ENCODE measurements at regions not wholly inside any gene's neighbourhood (a gene's known extent, or its start where the extent isn't known, plus 50 kb on each side); places are given as distances from the start of the nearest gene placed in this dataset.

GRCh38 chr10:78832281-78832680, 236.5 kb upstream of the ZMIZ1 start:
- no peaks in the 10 kb centered on the region for H3K4me1 Mint-ChIP-seq
- ChIA-PET CTCF (interaction anchor here (1.3 to 1.4 kb wide), 2 partner anchors 9 to 362 kb away, joined by 3 read pairs; no protein-coding TSS in a partner anchor), POLR2A (no interaction called here)
- H3K27me3 Mint-ChIP-seq: peaks cover 31 to 51% of the 10 kb centered on the region in 2 donors
- H3K9me3 Mint-ChIP-seq: peaks cover 0 to 11% (median 6%) of the 10 kb centered on the region in 5 donors
- H3K4me3 ChIP-seq (ENCODE audit: low read length): no peak overlapping the region
- no peak overlapping the region for H3K4me3 Mint-ChIP-seq
- no peak overlapping the region for H3K27ac Mint-ChIP-seq
- no peaks in the 10 kb centered on the region for H3K4me1 ChIP-seq (ENCODE audit: insufficient read depth, low read length)
- no peaks in the 10 kb centered on the region for H3K27me3 ChIP-seq (ENCODE audit: insufficient read depth, low read length, poor library complexity, severe bottlenecking)
- H3K36me3 ChIP-seq (ENCODE audit: insufficient read depth, low read length): no peaks in the 10 kb centered on the region
- no peaks in the 10 kb centered on the region for H3K36me3 Mint-ChIP-seq
- DNase-seq: no peak
- no peak overlapping the region for H3K27ac ChIP-seq (ENCODE audit: low read depth, low read length)
- H3K9me3 ChIP-seq (ENCODE audit: low read length): no peaks in the 10 kb centered on the region

DNA sequence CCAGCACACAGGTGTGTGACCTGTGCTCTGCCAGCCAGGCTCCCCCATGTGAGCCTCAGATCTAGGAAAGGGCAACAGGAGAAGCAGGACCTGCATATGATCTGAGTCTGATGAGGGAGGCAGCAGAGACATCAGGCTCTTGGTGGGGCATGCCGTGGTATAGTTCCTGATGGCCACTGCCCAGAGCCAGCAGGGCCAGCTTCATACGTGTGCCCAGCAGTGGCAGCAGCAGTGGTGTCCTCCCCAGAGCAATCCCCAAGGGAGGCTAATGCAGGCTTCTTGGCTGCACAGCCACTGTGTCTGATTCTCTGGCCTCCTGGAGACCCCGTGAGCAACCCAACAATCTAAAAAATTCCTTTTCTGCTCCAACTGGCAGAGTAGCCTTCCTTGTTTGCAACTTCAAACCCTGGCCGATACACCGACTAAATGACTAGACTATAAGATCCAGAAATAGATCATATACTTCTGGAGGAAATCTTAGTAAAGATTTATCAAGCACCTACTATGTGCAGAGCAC, 230.6 kb upstream of the ZMIZ1 start:
- Histone ChIP-seq H3K27ac (ENCODE audit: low read depth, low read length) (no peak overlapping the region), H3K36me3 (ENCODE audit: insufficient read depth, low read length) (no peaks in the 10 kb centered on the region), H3K9me3 (ENCODE audit: low read length) (no peaks in the 10 kb centered on the region), H3K27me3 (ENCODE audit: insufficient read depth, low read length, poor library complexity, severe bottlenecking) (no peaks in the 10 kb centered on the region), H3K4me1 (ENCODE audit: insufficient read depth, low read length) (no peaks in the 10 kb centered on the region), H3K4me3 (ENCODE audit: low read length) (no peak overlapping the region)
- ChIA-PET CTCF (no interaction called here), POLR2A (no interaction called here)
- Mint-ChIP-seq H3K27ac (peak overlapping the region in 1 of 8 donors; percentile 47), H3K9me3 (peaks cover 0 to 7% (median 0%) of the 10 kb centered on the region in 5 donors), H3K36me3 (no peaks in the 10 kb centered on the region), H3K27me3 (peaks cover 34 to 36% of the 10 kb centered on the region in 2 donors), H3K4me3 (no peak overlapping the region), H3K4me1 (no peaks in the 10 kb centered on the region)
- no peak for DNase-seq

DNA sequence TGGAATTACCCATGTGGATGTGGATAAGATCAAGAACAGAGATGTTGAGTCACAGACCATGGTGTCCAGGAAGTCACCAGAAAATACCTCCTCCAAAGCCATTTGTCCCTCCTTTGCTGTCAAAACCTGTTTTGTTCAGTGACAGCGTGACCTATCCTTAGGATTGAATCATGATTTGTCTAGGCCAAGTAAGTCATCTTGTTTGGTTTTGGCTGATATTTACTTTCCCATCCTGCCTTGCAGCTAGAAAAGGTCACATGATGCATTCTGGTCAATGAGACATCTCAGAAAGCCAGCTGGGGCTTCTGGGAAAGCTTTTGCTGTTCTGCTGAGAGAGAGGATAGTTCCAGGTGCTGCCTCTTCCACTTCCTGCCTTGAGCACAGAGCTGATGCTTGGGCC, 225.3 kb upstream of the ZMIZ1 start:
- Histone ChIP-seq H3K27ac (ENCODE audit: low read depth, low read length) (no peak overlapping the region), H3K9me3 (ENCODE audit: low read length) (no peaks in the 10 kb centered on the region), H3K27me3 (ENCODE audit: insufficient read depth, low read length, poor library complexity, severe bottlenecking) (no peaks in the 10 kb centered on the region), H3K4me1 (ENCODE audit: insufficient read depth, low read length) (no peaks in the 10 kb centered on the region), H3K36me3 (ENCODE audit: insufficient read depth, low read length) (no peaks in the 10 kb centered on the region), H3K4me3 (ENCODE audit: low read length) (no peak overlapping the region)
- Mint-ChIP-seq H3K27ac (no peak overlapping the region), H3K4me3 (no peak overlapping the region), H3K9me3 (peaks cover 0 to 3% (median 0%) of the 10 kb centered on the region in 5 donors), H3K27me3 (peaks cover 5 to 9% of the 10 kb centered on the region in 2 donors), H3K4me1 (no peaks in the 10 kb centered on the region), H3K36me3 (no peaks in the 10 kb centered on the region)
- POLR2A ChIA-PET: no interaction called here
- no peak for DNase-seq
- CTCF ChIA-PET: no interaction called here

DNA sequence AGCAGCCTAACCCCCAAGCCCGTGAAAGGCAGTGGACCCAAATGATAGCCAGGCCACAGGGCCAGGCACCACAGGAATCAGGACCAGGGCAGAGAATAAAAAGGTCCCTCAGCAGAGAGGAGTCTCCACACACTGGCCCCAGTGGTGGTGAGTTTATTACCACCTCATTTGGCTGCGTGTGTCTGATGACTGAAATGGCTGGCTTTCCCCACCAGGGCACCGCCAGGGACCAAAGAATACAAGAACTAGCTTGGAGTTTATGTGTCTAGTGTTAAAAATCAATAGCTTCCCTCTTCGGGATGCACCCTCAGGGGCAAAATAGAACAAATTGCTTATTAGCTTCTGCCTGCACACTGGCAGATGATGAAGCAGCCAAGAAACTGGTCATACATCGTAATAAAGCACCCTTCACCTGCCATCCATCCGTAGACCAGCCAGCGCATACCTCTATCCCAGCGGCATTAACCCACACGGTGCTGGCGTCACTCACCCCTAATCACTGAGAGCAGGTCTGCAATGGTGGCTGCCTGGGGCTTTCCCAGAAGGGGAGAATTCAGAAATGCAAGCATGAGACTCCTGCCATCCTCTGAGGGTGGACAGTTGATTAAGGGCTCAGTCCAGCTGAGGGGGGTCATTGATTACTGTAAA, 223.7 kb upstream of the ZMIZ1 start:
- H3K36me3 Mint-ChIP-seq: no peaks in the 10 kb centered on the region
- Histone ChIP-seq H3K27me3 (ENCODE audit: insufficient read depth, low read length, poor library complexity, severe bottlenecking) (no peaks in the 10 kb centered on the region), H3K9me3 (ENCODE audit: low read length) (no peaks in the 10 kb centered on the region), H3K27ac (ENCODE audit: low read depth, low read length) (no peak overlapping the region), H3K36me3 (ENCODE audit: insufficient read depth, low read length) (no peaks in the 10 kb centered on the region), H3K4me3 (ENCODE audit: low read length) (no peak overlapping the region), H3K4me1 (ENCODE audit: insufficient read depth, low read length) (no peaks in the 10 kb centered on the region)
- no peak for DNase-seq
- H3K4me1 Mint-ChIP-seq: no peaks in the 10 kb centered on the region
- H3K27me3 Mint-ChIP-seq: peaks cover 0 to 9% of the 10 kb centered on the region in 2 donors
- no peak overlapping the region for H3K27ac Mint-ChIP-seq
- POLR2A ChIA-PET: no interaction called here
- peaks cover 0 to 3% (median 0%) of the 10 kb centered on the region in 5 donors for H3K9me3 Mint-ChIP-seq
- CTCF ChIA-PET: no interaction called here
- no peak overlapping the region for H3K4me3 Mint-ChIP-seq

DNA sequence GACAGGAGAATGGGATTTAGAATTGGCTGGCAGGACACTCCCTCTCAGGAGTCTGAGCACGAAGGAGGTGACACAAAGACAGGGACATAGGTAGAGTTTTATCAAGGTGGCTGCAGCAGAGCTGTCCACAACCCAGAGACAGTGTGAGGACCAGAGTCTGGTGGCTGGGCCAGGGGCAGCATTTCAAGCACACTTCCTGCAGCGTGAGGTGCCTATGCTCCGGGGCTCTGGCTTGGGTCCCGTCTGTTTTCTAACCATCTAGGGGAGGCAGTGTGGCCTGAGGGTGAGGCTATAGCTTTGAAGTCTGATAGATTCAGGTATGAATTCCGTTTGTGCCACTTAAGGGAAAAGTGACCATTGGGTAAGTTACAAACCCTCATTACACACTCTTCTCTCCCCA, 222.7 kb upstream of the ZMIZ1 start:
- CTCF ChIA-PET: no interaction called here

DNA sequence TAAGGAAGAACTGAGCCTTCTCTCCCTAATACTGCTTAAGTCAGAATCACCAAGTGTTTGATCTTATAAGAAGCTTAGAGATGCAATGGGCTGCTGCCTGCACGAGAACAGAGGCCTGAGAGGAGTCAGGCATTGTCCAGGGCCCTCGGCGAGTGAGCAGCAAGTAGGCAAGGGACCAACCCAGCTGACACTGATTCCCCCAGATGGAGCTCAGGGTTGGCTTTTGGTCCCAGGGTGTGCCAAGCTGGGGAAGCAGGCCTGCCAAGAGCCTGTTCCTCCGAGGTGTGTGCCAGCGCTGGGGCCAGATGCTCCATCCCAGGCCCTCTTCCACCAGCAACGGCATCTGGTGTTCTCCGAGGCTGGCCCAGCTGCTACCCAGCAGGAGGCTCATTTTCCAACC, 222.0 kb upstream of the ZMIZ1 start:
- CTCF ChIA-PET: no interaction called here
- H3K36me3 Mint-ChIP-seq: no peaks in the 10 kb centered on the region
- peaks cover 3 to 5% of the 10 kb centered on the region in 2 donors for H3K27me3 Mint-ChIP-seq

More for the DNA sequence above, 222.7 kb upstream of the ZMIZ1 start:
- Histone ChIP-seq H3K4me1 (ENCODE audit: insufficient read depth, low read length) (no peaks in the 10 kb centered on the region), H3K27ac (ENCODE audit: low read depth, low read length) (no peak overlapping the region), H3K27me3 (ENCODE audit: insufficient read depth, low read length, poor library complexity, severe bottlenecking) (no peaks in the 10 kb centered on the region), H3K4me3 (ENCODE audit: low read length) (no peak overlapping the region), H3K36me3 (ENCODE audit: insufficient read depth, low read length) (no peaks in the 10 kb centered on the region), H3K9me3 (ENCODE audit: low read length) (no peaks in the 10 kb centered on the region)
- no peak for DNase-seq
- Mint-ChIP-seq H3K4me1 (no peaks in the 10 kb centered on the region), H3K4me3 (no peak overlapping the region), H3K27ac (no peak overlapping the region), H3K27me3 (peaks cover 0 to 5% of the 10 kb centered on the region in 2 donors), H3K36me3 (no peaks in the 10 kb centered on the region), H3K9me3 (peaks cover 0 to 3% (median 0%) of the 10 kb centered on the region in 5 donors)
- POLR2A ChIA-PET: no interaction called here

GRCh38 chr10:78847485-78847884, 221.3 kb upstream of the ZMIZ1 start:
- DNase-seq: no peak
- Mint-ChIP-seq H3K27ac (no peak overlapping the region), H3K27me3 (peaks cover 0 to 3% of the 10 kb centered on the region in 2 donors), H3K9me3 (no peaks in the 10 kb centered on the region), H3K4me3 (no peak overlapping the region), H3K36me3 (no peaks in the 10 kb centered on the region), H3K4me1 (no peaks in the 10 kb centered on the region)
- no peaks in the 10 kb centered on the region for H3K9me3 ChIP-seq (ENCODE audit: low read length)
- CTCF ChIA-PET: no interaction called here
- no peaks in the 10 kb centered on the region for H3K4me1 ChIP-seq (ENCODE audit: insufficient read depth, low read length)
- H3K4me3 ChIP-seq (ENCODE audit: low read length): no peak overlapping the region
- H3K36me3 ChIP-seq (ENCODE audit: insufficient read depth, low read length): no peaks in the 10 kb centered on the region
- POLR2A ChIA-PET: no interaction called here
- no peaks in the 10 kb centered on the region for H3K27me3 ChIP-seq (ENCODE audit: insufficient read depth, low read length, poor library complexity, severe bottlenecking)
- H3K27ac ChIP-seq (ENCODE audit: low read depth, low read length): no peak overlapping the region

More for the DNA sequence above, 222.0 kb upstream of the ZMIZ1 start:
- no peak for DNase-seq
- H3K27ac ChIP-seq (ENCODE audit: low read depth, low read length): no peak overlapping the region
- H3K4me1 ChIP-seq (ENCODE audit: insufficient read depth, low read length): no peaks in the 10 kb centered on the region
- H3K27me3 ChIP-seq (ENCODE audit: insufficient read depth, low read length, poor library complexity, severe bottlenecking): no peaks in the 10 kb centered on the region
- H3K9me3 ChIP-seq (ENCODE audit: low read length): no peaks in the 10 kb centered on the region
- H3K36me3 ChIP-seq (ENCODE audit: insufficient read depth, low read length): no peaks in the 10 kb centered on the region
- peak overlapping the region in 1 of 8 donors; percentile 17 for H3K27ac Mint-ChIP-seq
- no peak overlapping the region for H3K4me3 ChIP-seq (ENCODE audit: low read length)
- H3K4me1 Mint-ChIP-seq: no peaks in the 10 kb centered on the region
- H3K9me3 Mint-ChIP-seq: peaks cover 0 to 3% (median 0%) of the 10 kb centered on the region in 5 donors
- POLR2A ChIA-PET: no interaction called here
- H3K4me3 Mint-ChIP-seq: no peak overlapping the region

DNA sequence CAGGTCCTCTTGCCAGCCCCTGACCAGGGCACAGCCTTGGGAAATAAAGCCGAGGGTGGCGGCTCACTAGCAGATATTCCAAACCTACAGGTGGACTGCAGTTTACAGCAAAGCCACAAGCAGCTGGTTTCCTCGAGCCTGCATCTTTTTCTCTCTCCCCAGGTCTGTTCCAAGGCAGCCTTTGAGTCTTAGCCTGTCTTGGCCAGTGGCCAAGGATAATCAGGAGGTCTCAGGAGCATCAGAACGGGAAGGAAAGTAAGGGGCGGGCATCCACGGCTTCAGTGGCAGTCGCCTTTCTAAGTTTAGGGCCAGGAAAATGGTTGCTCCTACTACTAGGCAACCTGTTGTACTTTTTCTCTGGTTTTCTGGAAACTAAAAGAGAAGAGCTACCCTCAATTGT, 219.7 kb upstream of the ZMIZ1 start:
- Histone ChIP-seq H3K9me3 (ENCODE audit: low read length) (no peaks in the 10 kb centered on the region), H3K27me3 (ENCODE audit: insufficient read depth, low read length, poor library complexity, severe bottlenecking) (no peaks in the 10 kb centered on the region), H3K4me3 (ENCODE audit: low read length) (no peak overlapping the region), H3K36me3 (ENCODE audit: insufficient read depth, low read length) (no peaks in the 10 kb centered on the region), H3K4me1 (ENCODE audit: insufficient read depth, low read length) (no peaks in the 10 kb centered on the region), H3K27ac (ENCODE audit: low read depth, low read length) (no peak overlapping the region)
- no peak for DNase-seq
- Mint-ChIP-seq H3K27ac (no peak overlapping the region), H3K4me1 (no peaks in the 10 kb centered on the region), H3K9me3 (no peaks in the 10 kb centered on the region), H3K4me3 (no peak overlapping the region), H3K27me3 (peaks cover 2 to 3% of the 10 kb centered on the region in 2 donors), H3K36me3 (no peaks in the 10 kb centered on the region)
- ChIA-PET CTCF (no interaction called here), POLR2A (no interaction called here)

Measured in CD8-positive, alpha-beta memory T cell (primary cell).